GM23248 (cell line): ENCODE measurements at regions not wholly inside any gene's neighbourhood (a gene's known extent, or its start where the extent isn't known, plus 50 kb on each side); places are given as distances from the start of the nearest gene placed in this dataset.

ENCODE experiments used
- DNase-seq: peaks from one replicate; pipeline ENCODE4 v3.0.0-alpha.2; 2015
- H2AFZ ChIP-seq: fragments of 200-600 bp; sonication (generic); 2 replicates; pipeline ENCODE4 v1.6.1; 2016; ENCODE audit warnings: antibody characterized with exemption
- H3F3A ChIP-seq: fragments of 200-600 bp; sonication (generic); 2 replicates; pipeline ENCODE4 v1.6.1; 2016; ENCODE audit warnings: mild to moderate bottlenecking, antibody characterized with exemption, mixed run types; ENCODE audit not compliant: insufficient read depth
- H3K27ac ChIP-seq: fragments of 200-600 bp; sonication (generic); 2 replicates; pipeline ENCODE4 v1.5.1; 2016; ENCODE audit warnings: mild to moderate bottlenecking
- H3K27me3 ChIP-seq: fragments of 200-600 bp; sonication (generic); replicated peaks from 2 replicates; pipeline ENCODE4 v1.6.1; 2016; ENCODE audit warnings: mild to moderate bottlenecking; ENCODE audit not compliant: insufficient read depth
- H3K36me3 ChIP-seq: fragments of 200-600 bp; sonication (generic); 2 replicates; pipeline ENCODE4 v1.6.1; 2016; ENCODE audit warnings: low read depth, mild to moderate bottlenecking
- H3K4me1 ChIP-seq: fragments of 200-600 bp; sonication (generic); 2 replicates; pipeline ENCODE4 v1.6.1; 2016; ENCODE audit warnings: mild to moderate bottlenecking; ENCODE audit not compliant: insufficient read depth
- H3K4me2 ChIP-seq: fragments of 200-600 bp; sonication (generic); one replicate; pipeline ENCODE4 v1.6.1; 2016; ENCODE audit warnings: mild to moderate bottlenecking; ENCODE audit not compliant: unreplicated experiment
- H3K4me3 ChIP-seq: fragments of 200-600 bp; sonication (generic); 2 replicates; pipeline ENCODE4 v1.5.1; 2016; ENCODE audit warnings: mild to moderate bottlenecking
- H3K79me2 ChIP-seq: fragments of 200-600 bp; sonication (generic); 2 replicates; pipeline ENCODE4 v1.6.1; 2016; ENCODE audit warnings: mild to moderate bottlenecking; ENCODE audit not compliant: insufficient read depth
- H3K9ac ChIP-seq: fragments of 200-600 bp; sonication (generic); 2 replicates; pipeline ENCODE4 v1.6.1; 2016; ENCODE audit warnings: mild to moderate bottlenecking
- H3K9me2 ChIP-seq: fragments of 200-600 bp; sonication (generic); 2 replicates; pipeline ENCODE4 v1.6.1; 2016; ENCODE audit warnings: mixed run types, mild to moderate bottlenecking, moderate library complexity; ENCODE audit not compliant: insufficient read depth
- H3K9me3 ChIP-seq: fragments of 200-600 bp; sonication (generic); one replicate; pipeline ENCODE4 v1.6.1; 2017; ENCODE audit warnings: low read depth
- H4K20me1 ChIP-seq: fragments of 200-600 bp; sonication (generic); 2 replicates; pipeline ENCODE4 v1.6.0; 2016; ENCODE audit not compliant: insufficient read depth
- EZH2 ChIP-seq: fragments of 200-600 bp; sonication (generic); IDR thresholded peaks from 2 replicates; pipeline ENCODE4 v1.6.1; 2018; ENCODE audit warnings: antibody characterized with exemption, mild to moderate bottlenecking; ENCODE audit not compliant: insufficient read depth, poor library complexity, severe bottlenecking
- EZH2phosphoT487 ChIP-seq: fragments of 200-600 bp; sonication (generic); IDR thresholded peaks from 2 replicates; pipeline ENCODE4 v1.6.1; 2018; ENCODE audit warnings: antibody characterized with exemption, moderate library complexity, mild to moderate bottlenecking, low read depth; ENCODE audit not compliant: insufficient read depth
- WGBS, 2 experiments: methylation state at CpG; one replicate each; pipeline ENCODE4 v1.1.6; 2015 to 2017; ENCODE audit warnings: low lambda C conversion rate in 2 of 2, low coverage in 1 of 2; ENCODE audit errors: missing lambda C conversion rate in 2 of 2; 5-methylcytosine and 5-hydroxymethylcytosine counted together
- in situ Hi-C: fragments of 300-500 bp; cut with MboI; formaldehyde crosslinking; loops from 2 replicates; pipeline ENCODE4 v1.15.0; 2020

- in situ Hi-C loops: no loop called here
- H3K27ac ChIP-seq: peak overlapping the region; percentile 50
- H3K4me2 ChIP-seq: no peak overlapping the region
- H3K9me3 ChIP-seq: no peaks in the 10 kb centered on the region
- 0 out of 2 replicates have a peak, but pooled peaks cover 4% of the 10 kb centered on the region for H3F3A ChIP-seq
- H3K4me1 ChIP-seq: peaks cover 40% of the 10 kb centered on the region
- DNase-seq: peak; percentile 62
- peaks cover 26% of the 10 kb centered on the region for H3K79me2 ChIP-seq
- H3K4me3 ChIP-seq: no peak overlapping the region
- H4K20me1 ChIP-seq: 0 out of 2 replicates have a peak, but pooled peaks cover 4% of the 10 kb centered on the region
- no peaks in the 10 kb centered on the region for H3K9me2 ChIP-seq
- no peak overlapping the region for H3K9ac ChIP-seq
- no peaks in the 10 kb centered on the region for H3K27me3 ChIP-seq
- no peak overlapping the region for H2AFZ ChIP-seq
- TF ChIP-seq EZH2: no peak
- peaks cover 9% of the 10 kb centered on the region; the same call in 1 of the 2 replicates for H3K36me3 ChIP-seq
Observed at GRCh38 chrX:74246524-74246923, 57.5 kb upstream of the ZCCHC13 start.

GRCh38 chrX:74242484-74243138 lies 61.4 kb upstream of the ZCCHC13 start:
- WGBS, 2 experiments: 85 to 90% methylated on average over 8 of the region's 8 CpGs
- H3K27me3 ChIP-seq: no peaks in the 10 kb centered on the region
- no peaks in the 10 kb centered on the region for H3F3A ChIP-seq
- in situ Hi-C loops: no loop called here
- H3K79me2 ChIP-seq: peaks cover 13% of the 10 kb centered on the region; the same call in 1 of the 2 replicates
- no peak for DNase-seq
- 0 out of 2 replicates have a peak, but pooled peaks cover 4% of the 10 kb centered on the region for H4K20me1 ChIP-seq
- no peak overlapping the region for H3K9ac ChIP-seq
- no peak overlapping the region for H2AFZ ChIP-seq
- 0 out of 2 replicates have a peak overlapping the region, but pooled peaks have one; percentile 27 for H3K27ac ChIP-seq
- H3K9me3 ChIP-seq: no peaks in the 10 kb centered on the region
- peak overlapping the region; percentile 42 for H3K4me2 ChIP-seq
- no peak overlapping the region for H3K4me3 ChIP-seq
- TF ChIP-seq EZH2phosphoT487 (no peak), EZH2 (no peak)
- H3K36me3 ChIP-seq: peaks cover 5% of the 10 kb centered on the region; the same call in 1 of the 2 replicates
- H3K4me1 ChIP-seq: peaks cover 20% of the 10 kb centered on the region
- no peaks in the 10 kb centered on the region for H3K9me2 ChIP-seq

GRCh38 chrX:74242050-74242449 lies 61.9 kb upstream of the ZCCHC13 start:
- peaks cover 7% of the 10 kb centered on the region; the same call in 1 of the 2 replicates for H3K79me2 ChIP-seq
- H3K4me2 ChIP-seq: peak overlapping the region; percentile 42
- no peak overlapping the region for H2AFZ ChIP-seq
- in situ Hi-C loops: no loop called here
- no peak overlapping the region for H3K4me3 ChIP-seq
- DNase-seq: peak; percentile 29
- peak overlapping the region; percentile 27; the same call in 1 of the 2 replicates for H3K27ac ChIP-seq
- H3K9me3 ChIP-seq: no peaks in the 10 kb centered on the region
- no peaks in the 10 kb centered on the region; the same call in 1 of the 2 replicates for H3K36me3 ChIP-seq
- no peaks in the 10 kb centered on the region for H3K9me2 ChIP-seq
- no peaks in the 10 kb centered on the region for H3F3A ChIP-seq
- H3K27me3 ChIP-seq: no peaks in the 10 kb centered on the region
- 0 out of 2 replicates have a peak, but pooled peaks cover 4% of the 10 kb centered on the region for H4K20me1 ChIP-seq
- peaks cover 15% of the 10 kb centered on the region for H3K4me1 ChIP-seq
- no peak overlapping the region for H3K9ac ChIP-seq
- no peak for TF ChIP-seq EZH2phosphoT487
- TF ChIP-seq EZH2: no peak

- Histone ChIP-seq H4K20me1 (no peaks in the 10 kb centered on the region), H3F3A (0 out of 2 replicates have a peak, but pooled peaks cover 4% of the 10 kb centered on the region), H3K9me3 (no peaks in the 10 kb centered on the region), H3K4me3 (no peak overlapping the region), H3K4me2 (no peak overlapping the region), H3K27me3 (no peaks in the 10 kb centered on the region), H3K79me2 (peaks cover 28% of the 10 kb centered on the region), H3K9me2 (no peaks in the 10 kb centered on the region), H3K4me1 (peaks cover 8% of the 10 kb centered on the region), H3K27ac (no peak overlapping the region), H3K9ac (no peak overlapping the region), H2AFZ (no peak overlapping the region), H3K36me3 (no peaks in the 10 kb centered on the region; the same call in 1 of the 2 replicates)
- in situ Hi-C loops: no loop called here
- 94 to 100% methylated on average over 1 of the region's 1 CpG for WGBS, 2 experiments
- TF ChIP-seq EZH2phosphoT487 (no peak), EZH2 (no peak)
- DNase-seq: no peak
Observed at GRCh38 chrX:74238771-74239170, 65.2 kb upstream of the ZCCHC13 start.
